Bronchial epithelial cell (primary cell): ENCODE measurements at regions not wholly inside any gene's neighbourhood (a gene's known extent, or its start where the extent isn't known, plus 50 kb on each side); places are given as distances from the start of the nearest gene placed in this dataset.

Experiments used
- DNase-seq: peaks from one replicate; pipeline ENCODE4 v3.0.0-alpha.2; 2010; ENCODE audit warnings: low read depth
- FAIRE-seq: peaks from 2 replicates; lab custom pipeline; 2011; peaks lifted over from hg19 to GRCh38; lab: Jason Lieb, UNC
- H3K27me3 ChIP-seq: 2 replicates; pipeline ENCODE4 v1.5.1; 2011; ENCODE audit warnings: low read length; ENCODE audit not compliant: control insufficient read depth, insufficient read depth
- H3K36me3 ChIP-seq: 2 replicates; pipeline ENCODE4 v1.5.1; 2011; ENCODE audit warnings: low read length; ENCODE audit not compliant: control insufficient read depth, insufficient read depth
- H3K4me3 ChIP-seq: 2 replicates; pipeline ENCODE4 v1.5.1; 2011; ENCODE audit warnings: mild to moderate bottlenecking, low read depth, low read length, control low read depth
- TF ChIP-seq, protein P1 (sequence below): IDR thresholded peaks from 2 replicates; pipeline ENCODE4 v1.5.1; 2011; ENCODE audit warnings: mild to moderate bottlenecking, moderate library complexity, low read length, control low read depth, inconsistent platforms; ENCODE audit not compliant: insufficient read depth, severe bottlenecking

GRCh38 chr2:48183276-48183675 lies 131.2 kb upstream of the FOXN2 start:
- DNase-seq (no peak), FAIRE-seq (no peak)
- H3K4me3 ChIP-seq: no peak overlapping the region
- H3K27me3 ChIP-seq: no peaks in the 10 kb centered on the region
- no peaks in the 10 kb centered on the region for H3K36me3 ChIP-seq
- TF ChIP-seq, protein P1, sequence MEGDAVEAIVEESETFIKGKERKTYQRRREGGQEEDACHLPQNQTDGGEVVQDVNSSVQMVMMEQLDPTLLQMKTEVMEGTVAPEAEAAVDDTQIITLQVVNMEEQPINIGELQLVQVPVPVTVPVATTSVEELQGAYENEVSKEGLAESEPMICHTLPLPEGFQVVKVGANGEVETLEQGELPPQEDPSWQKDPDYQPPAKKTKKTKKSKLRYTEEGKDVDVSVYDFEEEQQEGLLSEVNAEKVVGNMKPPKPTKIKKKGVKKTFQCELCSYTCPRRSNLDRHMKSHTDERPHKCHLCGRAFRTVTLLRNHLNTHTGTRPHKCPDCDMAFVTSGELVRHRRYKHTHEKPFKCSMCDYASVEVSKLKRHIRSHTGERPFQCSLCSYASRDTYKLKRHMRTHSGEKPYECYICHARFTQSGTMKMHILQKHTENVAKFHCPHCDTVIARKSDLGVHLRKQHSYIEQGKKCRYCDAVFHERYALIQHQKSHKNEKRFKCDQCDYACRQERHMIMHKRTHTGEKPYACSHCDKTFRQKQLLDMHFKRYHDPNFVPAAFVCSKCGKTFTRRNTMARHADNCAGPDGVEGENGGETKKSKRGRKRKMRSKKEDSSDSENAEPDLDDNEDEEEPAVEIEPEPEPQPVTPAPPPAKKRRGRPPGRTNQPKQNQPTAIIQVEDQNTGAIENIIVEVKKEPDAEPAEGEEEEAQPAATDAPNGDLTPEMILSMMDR: no peak

DNA sequence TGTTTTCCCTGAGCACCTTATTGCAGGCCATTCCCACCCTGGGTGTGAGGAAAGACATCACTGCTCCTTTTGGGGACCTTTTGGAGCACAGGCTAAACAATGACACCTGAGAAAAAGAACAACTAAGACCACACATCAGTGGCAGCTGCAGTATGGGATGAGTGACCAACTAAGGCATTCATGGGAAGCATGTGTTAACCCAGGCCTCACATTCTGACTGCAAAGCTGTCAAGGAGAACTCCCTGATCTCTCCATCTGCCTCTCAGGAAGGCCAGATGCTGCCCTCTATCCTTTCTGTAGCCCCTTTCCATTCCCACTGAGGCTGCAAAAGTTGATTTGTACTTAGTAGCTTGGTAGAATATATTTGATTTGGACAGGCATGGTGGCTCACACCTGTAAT lies 130.5 kb upstream of the FOXN2 start:
- TF ChIP-seq, protein P1: no peak
- FAIRE-seq: no peak

DNA sequence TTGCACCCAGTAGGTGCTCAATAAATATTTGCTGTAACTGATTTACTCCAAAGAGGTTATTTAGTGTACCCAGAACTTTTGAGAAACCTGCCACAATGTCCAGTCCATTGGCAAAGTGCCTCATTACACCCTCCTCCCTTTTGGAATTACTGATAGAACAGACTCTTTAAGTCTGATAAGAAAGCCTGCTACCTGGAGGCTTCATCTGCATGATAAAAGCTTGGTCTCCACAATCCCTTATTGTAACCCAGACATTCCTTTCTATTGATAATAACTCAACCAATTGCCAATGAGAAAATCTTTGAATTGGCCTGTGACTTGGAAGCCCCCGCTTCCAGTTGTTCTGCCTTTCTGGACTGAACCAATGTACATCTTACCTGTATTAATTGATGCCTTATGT lies 127.0 kb upstream of the FOXN2 start:
- H3K36me3 ChIP-seq: no peaks in the 10 kb centered on the region
- no peak overlapping the region for H3K4me3 ChIP-seq
- TF ChIP-seq, protein P1: no peak
- no peak for DNase-seq
- FAIRE-seq: no peak
- no peaks in the 10 kb centered on the region for H3K27me3 ChIP-seq

More for the DNA sequence above, 130.5 kb upstream of the FOXN2 start:
- Histone ChIP-seq H3K27me3 (no peaks in the 10 kb centered on the region), H3K4me3 (no peak overlapping the region), H3K36me3 (no peaks in the 10 kb centered on the region)
- DNase-seq: no peak

DNA sequence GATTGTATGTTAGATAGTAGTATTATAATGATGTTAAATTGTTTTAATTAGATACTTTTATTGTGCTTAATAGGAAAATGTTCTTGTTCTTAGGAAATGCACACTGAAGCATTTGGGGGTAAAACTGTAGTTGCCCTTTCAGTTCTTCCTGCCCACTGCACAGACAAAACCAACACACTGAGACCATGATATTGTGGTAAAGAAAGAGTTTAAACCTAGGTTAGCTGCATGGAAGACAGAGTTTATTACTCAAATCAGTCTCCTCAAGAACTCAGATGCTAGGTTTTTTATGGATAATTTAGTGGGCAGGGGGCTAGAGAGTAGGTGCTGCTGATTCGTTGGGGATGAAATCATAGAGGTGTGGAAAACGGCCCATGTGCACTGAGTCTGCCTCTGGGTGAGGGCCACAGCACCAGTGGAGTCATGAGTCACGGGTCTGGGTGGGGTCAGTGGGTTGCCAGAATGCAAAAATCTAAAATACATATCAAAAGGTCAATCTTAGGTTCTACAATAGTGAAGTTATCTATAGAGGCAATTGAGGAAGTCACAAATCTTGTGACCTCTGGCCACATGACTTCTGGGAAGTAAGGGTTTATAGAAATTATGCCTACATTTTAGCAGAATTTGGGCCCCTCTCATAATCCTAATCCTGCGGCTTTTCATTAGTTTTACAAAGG lies 124.8 kb upstream of the FOXN2 start:
- DNase-seq: no peak
- no peak overlapping the region for H3K4me3 ChIP-seq
- FAIRE-seq: no peak
- TF ChIP-seq, protein P1: no peak
- H3K36me3 ChIP-seq: no peaks in the 10 kb centered on the region
- no peaks in the 10 kb centered on the region for H3K27me3 ChIP-seq

DNA sequence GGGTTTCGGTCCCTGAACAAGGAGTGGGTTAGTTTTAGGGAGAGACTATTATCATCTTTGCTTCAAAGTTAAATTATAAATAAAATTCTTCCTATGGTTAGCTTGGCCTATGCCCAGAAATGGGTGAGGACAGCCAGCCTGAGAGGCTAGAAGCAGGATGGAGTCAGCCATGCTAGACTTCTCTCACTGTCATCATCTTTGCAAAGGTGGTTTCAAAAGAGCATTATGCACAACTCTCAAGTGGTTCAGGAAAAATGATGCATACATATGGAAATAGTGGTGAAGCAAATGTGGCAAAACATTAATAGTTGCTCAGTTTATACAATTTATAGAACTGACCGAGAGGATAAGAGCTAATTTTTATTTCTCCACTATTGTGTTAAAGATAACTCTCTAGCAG lies 124.3 kb upstream of the FOXN2 start:
- FAIRE-seq (no peak), DNase-seq (no peak)
- TF ChIP-seq, protein P1: no peak
- Histone ChIP-seq H3K27me3 (no peaks in the 10 kb centered on the region), H3K4me3 (no peak overlapping the region), H3K36me3 (no peaks in the 10 kb centered on the region)

- H3K4me3 ChIP-seq: no peak overlapping the region
- peaks cover 2% of the 10 kb centered on the region for H3K27me3 ChIP-seq
- FAIRE-seq (no peak), DNase-seq (no peak)
- H3K36me3 ChIP-seq: no peaks in the 10 kb centered on the region
- TF ChIP-seq, protein P1: no peak
These were observed 119.8 kb upstream of the FOXN2 start for GRCh38 chr2:48194641-48195040.
